Ascending aorta (tissue), 2 donors: ENCODE measurements at regions not wholly inside any gene's neighbourhood (a gene's known extent, or its start where the extent isn't known, plus 50 kb on each side); places are given as distances from the start of the nearest gene placed in this dataset.
A peak's percentile ranks its signal among the peaks of the same experiment; 100 is the strongest.

Source experiments
- DNase-seq, 2 donors: peaks; one replicate each; pipeline ENCODE4 v3.0.0-alpha.2; 2019; ENCODE audit warnings: low spot score in 2 of 2
- H3K27ac ChIP-seq, 2 donors: fragments of 200-600 bp; sonication (generic); one replicate each; pipeline ENCODE4 v1.5.1; 2016 to 2017; ENCODE audit warnings: mild to moderate bottlenecking in 1 of 2
- H3K27me3 ChIP-seq: fragments of 200-600 bp; sonication (generic); one replicate; pipeline ENCODE4 v1.5.1; 2017
- H3K36me3 ChIP-seq, 2 donors: fragments of 200-600 bp; sonication (generic); one replicate each; pipeline ENCODE4 v1.5.1; 2016
- H3K4me1 ChIP-seq, 2 donors: fragments of 200-600 bp; sonication (generic); one replicate each; pipeline ENCODE4 v1.5.1; 2016 to 2017; ENCODE audit warnings: mild to moderate bottlenecking in 1 of 2
- H3K4me3 ChIP-seq, 2 donors: fragments of 200-600 bp; sonication (generic); one replicate each; pipeline ENCODE4 v1.5.1; 2016 to 2017; ENCODE audit warnings: mild to moderate bottlenecking in 1 of 2
- H3K9me3 ChIP-seq, 2 donors: fragments of 200-600 bp; sonication (generic); one replicate each; pipeline ENCODE4 v1.5.1; 2016
- CTCF ChIP-seq, 3 experiments: fragments of 200-600 bp in 2 of 3; fragments of 450-650 bp in 1 of 3; sonication (generic) in 2 of 3; IDR thresholded peaks; one replicate each; pipeline ENCODE4 v1.5.1; 2016 to 2019; ENCODE audit warnings: antibody characterized with exemption in 3 of 3, mild to moderate bottlenecking in 1 of 3, moderate library complexity in 1 of 3
- intact Hi-C: fragments of 100-400 bp; cut with DNase I; formaldehyde crosslinking; loops from one replicate; pipeline ENCODE4 v1.15.1; 2023

- DNase-seq = no peak
- H3K4me1 ChIP-seq = peaks cover 0 to 5% of the 10 kb centered on the region in 2 donors
- no peaks in the 10 kb centered on the region for H3K27me3 ChIP-seq
- TF ChIP-seq CTCF (IDR thresholded peaks at IDR 0.05) = no peak
- no peaks in the 10 kb centered on the region for H3K36me3 ChIP-seq
- intact Hi-C loops = no loop called here
- peak overlapping the region; percentile 24 to 52 for H3K27ac ChIP-seq
- no peaks in the 10 kb centered on the region for H3K9me3 ChIP-seq
- no peak overlapping the region for H3K4me3 ChIP-seq
These were observed 186.6 kb upstream of the ZNF608 start for GRCh38 chr5:124932791-124933600.

GRCh38 chr5:124935065-124935464 lies 188.6 kb upstream of the ZNF608 start:
- Histone ChIP-seq H3K36me3 (no peaks in the 10 kb centered on the region), H3K9me3 (no peaks in the 10 kb centered on the region), H3K4me1 (peaks cover 0 to 5% of the 10 kb centered on the region in 2 donors), H3K4me3 (no peak overlapping the region), H3K27me3 (no peaks in the 10 kb centered on the region), H3K27ac (no peak overlapping the region)
- no peak for DNase-seq
- intact Hi-C loops = no loop called here
- TF ChIP-seq CTCF (IDR thresholded peaks at IDR 0.05) = no peak

DNA sequence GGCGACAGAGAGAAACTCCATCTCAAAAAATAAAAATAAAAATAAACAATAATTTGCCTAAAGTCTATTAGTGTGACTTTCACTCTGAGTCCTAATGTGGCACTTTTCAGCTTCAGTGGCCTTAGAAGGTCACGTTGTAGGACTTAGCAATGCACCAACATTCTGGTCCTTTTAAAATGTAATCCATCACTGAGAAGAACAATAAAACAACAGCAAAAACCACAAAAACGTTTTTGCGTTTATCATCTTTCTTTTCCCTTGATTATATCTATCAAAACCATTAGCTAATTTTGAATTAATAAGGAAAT lies 190.1 kb upstream of the ZNF608 start:
- TF ChIP-seq CTCF (IDR thresholded peaks at IDR 0.05) = no peak
- Histone ChIP-seq H3K4me3 (no peak overlapping the region), H3K27ac (no peak overlapping the region), H3K27me3 (no peaks in the 10 kb centered on the region), H3K4me1 (peaks cover 0 to 5% of the 10 kb centered on the region in 2 donors), H3K9me3 (no peaks in the 10 kb centered on the region), H3K36me3 (no peaks in the 10 kb centered on the region)
- intact Hi-C loops = no loop called here
- no peak for DNase-seq

DNA sequence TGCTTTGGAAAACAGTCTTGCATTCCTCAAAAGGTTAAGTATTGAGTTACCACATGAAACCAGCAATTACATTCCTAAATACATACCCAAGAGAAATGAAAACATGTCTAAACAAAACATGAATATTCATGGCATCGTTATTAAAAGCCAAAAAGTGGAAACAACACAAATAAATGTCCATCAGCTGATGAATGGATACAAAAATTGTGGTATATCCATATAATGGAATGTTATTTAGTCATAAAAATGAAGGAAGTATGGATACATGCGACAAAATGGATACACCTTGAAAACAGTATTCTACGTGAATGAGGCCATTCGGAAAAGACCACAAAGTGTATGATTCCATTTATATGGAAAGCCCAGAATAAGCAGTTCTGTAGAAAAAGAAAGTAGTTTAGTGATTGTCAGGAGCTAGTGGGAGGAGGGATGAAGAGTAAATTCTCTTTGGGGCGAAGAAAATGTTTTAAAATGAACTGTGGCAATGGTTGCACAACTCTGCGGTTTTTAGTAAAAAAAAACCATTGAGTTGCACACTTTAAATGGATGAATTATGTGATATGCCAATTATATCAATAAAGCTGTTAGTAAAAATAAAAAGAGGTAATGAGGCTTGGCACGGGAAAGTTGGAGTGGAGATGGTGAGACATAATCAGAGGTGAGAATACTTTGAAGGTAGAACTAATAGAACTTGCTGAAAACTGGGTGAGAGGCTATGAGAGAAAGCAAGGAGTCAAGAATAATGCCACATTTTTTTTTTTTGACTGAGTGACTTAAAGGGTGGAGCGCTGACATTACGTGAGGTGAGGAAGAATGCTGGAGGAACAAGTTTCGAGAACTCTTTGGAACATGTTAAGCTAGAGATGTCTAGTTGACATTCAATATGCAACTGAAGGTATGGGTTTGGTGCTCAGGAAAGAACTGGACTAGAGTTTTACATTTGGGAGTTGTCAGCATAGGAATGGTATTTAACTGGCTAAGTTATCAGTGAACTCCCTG lies 194.9 kb upstream of the ZNF608 start:
- no peaks in the 10 kb centered on the region for H3K36me3 ChIP-seq
- H3K4me1 ChIP-seq = no peaks in the 10 kb centered on the region
- intact Hi-C loops = no loop called here
- H3K4me3 ChIP-seq = no peak overlapping the region
- H3K9me3 ChIP-seq = no peaks in the 10 kb centered on the region
- H3K27ac ChIP-seq = no peak overlapping the region
- no peak for DNase-seq
- TF ChIP-seq CTCF (IDR thresholded peaks at IDR 0.05) = no peak
- H3K27me3 ChIP-seq = no peaks in the 10 kb centered on the region

DNA sequence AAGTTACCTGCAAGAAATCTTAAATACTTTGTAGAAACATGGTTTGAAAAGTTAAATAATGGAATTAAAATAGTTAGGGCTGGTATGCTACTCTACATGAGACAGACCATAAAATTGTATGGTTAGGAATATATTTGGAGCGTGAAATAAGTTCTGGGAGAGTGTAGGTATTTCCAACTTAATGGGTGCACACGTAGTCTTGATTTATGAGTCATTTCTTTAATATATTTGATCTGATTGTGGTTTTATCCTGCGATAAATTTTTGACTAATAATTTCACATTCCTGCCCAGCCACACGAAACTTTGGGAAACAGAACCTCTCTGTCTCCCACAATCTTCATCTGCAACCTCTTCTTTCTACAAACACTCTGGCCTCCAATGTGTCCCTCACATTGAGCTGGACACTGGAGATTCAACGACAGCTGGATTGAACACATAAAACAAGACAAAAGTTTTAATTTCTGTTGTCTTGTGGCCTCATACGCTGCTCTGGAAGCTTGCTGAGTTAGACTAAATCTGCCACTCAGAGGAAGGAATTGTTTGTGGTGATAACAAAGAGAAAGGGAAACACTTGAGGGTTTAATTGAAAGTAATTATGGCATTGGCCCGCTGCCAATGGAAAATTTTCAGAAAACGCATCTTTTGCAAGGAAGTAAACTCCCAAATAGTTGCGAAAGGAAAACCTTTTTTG lies 201.8 kb upstream of the ZNF608 start:
- Histone ChIP-seq H3K27me3 (no peaks in the 10 kb centered on the region), H3K4me3 (no peak overlapping the region), H3K9me3 (no peaks in the 10 kb centered on the region), H3K27ac (no peak overlapping the region), H3K36me3 (no peaks in the 10 kb centered on the region), H3K4me1 (peaks cover 0 to 7% of the 10 kb centered on the region in 2 donors)
- DNase-seq = no peak
- TF ChIP-seq CTCF (IDR thresholded peaks at IDR 0.05) = no peak
- intact Hi-C loops = loop anchor here (2.0 kb wide), 1 partner anchor 39 kb away; no protein-coding TSS in a partner anchor
